PC-9 (cell line): ENCODE measurements at regions not wholly inside any gene's neighbourhood (a gene's known extent, or its start where the extent isn't known, plus 50 kb on each side); places are given as distances from the start of the nearest gene placed in this dataset.

Source experiments
- CTCF ChIP-seq: fragments of 200-600 bp; sonication (generic); conservative IDR thresholded peaks from 2 replicates; pipeline ENCODE4 v1.6.1; 2017; ENCODE audit warnings: mixed run types, antibody characterized with exemption, mild to moderate bottlenecking, moderate library complexity
- EZH2 ChIP-seq: fragments of 200-600 bp; sonication (generic); IDR thresholded peaks from 2 replicates; pipeline ENCODE4 v1.8.0; 2017; ENCODE audit warnings: antibody characterized with exemption, low read depth

DNA sequence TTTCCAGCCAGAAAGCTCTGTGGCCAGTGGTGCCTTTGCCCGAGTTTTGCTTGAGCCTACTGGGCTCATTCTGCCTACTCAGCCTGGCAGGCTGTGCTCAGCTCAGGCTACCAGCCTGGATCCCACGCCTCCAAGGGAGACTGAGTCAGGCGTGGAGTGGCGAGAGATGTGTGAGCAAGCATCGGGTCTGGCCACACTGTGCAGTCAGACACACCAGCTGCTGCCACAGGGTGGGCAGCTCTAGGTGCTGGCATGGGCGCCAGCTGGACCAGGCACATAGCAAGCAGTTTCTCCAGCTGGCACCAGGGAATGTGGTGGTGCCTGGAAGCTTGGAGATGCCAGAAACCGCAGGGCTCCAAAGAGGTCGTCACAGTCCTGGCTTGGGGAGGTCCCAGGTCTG lies 498.5 kb upstream of the CNTN4 start:
- TF ChIP-seq CTCF (no peak), EZH2 (no peak)
